ENCODE measurements at regions not wholly inside any gene's neighbourhood (a gene's known extent, or its start where the extent isn't known, plus 50 kb on each side); places are given as distances from the start of the nearest gene placed in this dataset.

GRCh38 chr1:194150242-194150641, 963.8 kb upstream of the B3GALT2 start:
- no peak for DNase-seq (ENCODE audit: low read depth, low spot score)
- ChIA-PET POLR2A (no interaction called here), CTCF (no interaction called here)
- TF ChIP-seq CTCF (IDR thresholded peaks at IDR 0.05; ENCODE audit: insufficient read depth, low read length, missing control alignments), result no peak
- no peak overlapping the region for H3K4me3 ChIP-seq (ENCODE audit: low read depth, low read length)

GRCh38 chr1:194133152-194133551, 946.7 kb upstream of the B3GALT2 start:
- DNase-seq (ENCODE audit: low read depth, low spot score), result no peak
- CTCF ChIA-PET, result no interaction called here
- TF ChIP-seq CTCF (IDR thresholded peaks at IDR 0.05; ENCODE audit: insufficient read depth, low read length, missing control alignments), result no peak
- POLR2A ChIA-PET, result no interaction called here
- no peak overlapping the region for H3K4me3 ChIP-seq (ENCODE audit: low read depth, low read length)

- ChIA-PET POLR2A (no interaction called here), CTCF (no interaction called here)
- H3K4me3 ChIP-seq (ENCODE audit: low read depth, low read length), result no peak overlapping the region
- no peak for DNase-seq (ENCODE audit: low read depth, low spot score)
- no peak for TF ChIP-seq CTCF (IDR thresholded peaks at IDR 0.05; ENCODE audit: insufficient read depth, low read length, missing control alignments)
Measured at GRCh38 chr1:194118086-194118485, 931.7 kb upstream of the B3GALT2 start.

- ChIA-PET CTCF (no interaction called here), POLR2A (no interaction called here)
- TF ChIP-seq CTCF (IDR thresholded peaks at IDR 0.05; ENCODE audit: insufficient read depth, low read length, missing control alignments), result no peak
- no peak for DNase-seq (ENCODE audit: low read depth, low spot score)
- no peak overlapping the region for H3K4me3 ChIP-seq (ENCODE audit: low read depth, low read length)
Measured at GRCh38 chr1:194117582-194117981, 931.2 kb upstream of the B3GALT2 start.

- no peak for TF ChIP-seq CTCF (IDR thresholded peaks at IDR 0.05; ENCODE audit: insufficient read depth, low read length, missing control alignments)
- POLR2A ChIA-PET, result no interaction called here
- CTCF ChIA-PET, result no interaction called here
- H3K4me3 ChIP-seq (ENCODE audit: low read depth, low read length), result no peak overlapping the region
- no peak for DNase-seq (ENCODE audit: low read depth, low spot score)
Measured at GRCh38 chr1:194114288-194114687, 927.9 kb upstream of the B3GALT2 start.

GRCh38 chr1:194105381-194105780, 919.0 kb upstream of the B3GALT2 start:
- POLR2A ChIA-PET, result no interaction called here

More at GRCh38 chr1:194105381-194105780, 919.0 kb upstream of the B3GALT2 start:
- TF ChIP-seq CTCF (IDR thresholded peaks at IDR 0.05; ENCODE audit: insufficient read depth, low read length, missing control alignments), result no peak
- no peak overlapping the region for H3K4me3 ChIP-seq (ENCODE audit: low read depth, low read length)
- DNase-seq (ENCODE audit: low read depth, low spot score), result no peak
- CTCF ChIA-PET, result no interaction called here

Data from AG04449 (cell line).